ENCODE measurements at regions not wholly inside any gene's neighbourhood (a gene's known extent, or its start where the extent isn't known, plus 50 kb on each side); places are given as distances from the start of the nearest gene placed in this dataset.

DNA sequence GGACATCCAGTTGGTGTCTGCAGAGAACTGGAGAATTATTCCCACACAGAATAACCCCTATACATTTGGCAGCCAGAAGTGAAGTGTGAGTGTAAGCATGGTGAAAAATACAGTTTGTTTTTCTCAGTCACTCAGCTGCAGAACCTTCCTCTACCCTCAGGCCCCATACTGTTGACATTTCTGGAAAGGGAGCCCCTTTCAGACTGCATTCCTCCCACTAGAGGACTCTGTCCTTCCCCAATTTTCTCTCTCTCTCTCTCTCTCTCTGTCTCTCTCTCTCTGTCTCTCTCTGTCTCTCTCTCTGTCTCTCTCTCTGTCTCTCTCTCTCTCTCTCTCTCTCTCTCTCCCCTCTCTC is 86.8 kb upstream of the STEAP1B start:
- CTCF ChIA-PET, result interaction anchor here (0.6 to 4.8 kb wide), 18 partner anchors 8 to 916 kb away, joined by 3 to 40 read pairs (median 4); partner anchors contain the start of gene IL6
- H3K4me1 ChIP-seq, result peaks cover 18% of the 10 kb centered on the region
- POLR2A ChIA-PET, result no interaction called here

DNA sequence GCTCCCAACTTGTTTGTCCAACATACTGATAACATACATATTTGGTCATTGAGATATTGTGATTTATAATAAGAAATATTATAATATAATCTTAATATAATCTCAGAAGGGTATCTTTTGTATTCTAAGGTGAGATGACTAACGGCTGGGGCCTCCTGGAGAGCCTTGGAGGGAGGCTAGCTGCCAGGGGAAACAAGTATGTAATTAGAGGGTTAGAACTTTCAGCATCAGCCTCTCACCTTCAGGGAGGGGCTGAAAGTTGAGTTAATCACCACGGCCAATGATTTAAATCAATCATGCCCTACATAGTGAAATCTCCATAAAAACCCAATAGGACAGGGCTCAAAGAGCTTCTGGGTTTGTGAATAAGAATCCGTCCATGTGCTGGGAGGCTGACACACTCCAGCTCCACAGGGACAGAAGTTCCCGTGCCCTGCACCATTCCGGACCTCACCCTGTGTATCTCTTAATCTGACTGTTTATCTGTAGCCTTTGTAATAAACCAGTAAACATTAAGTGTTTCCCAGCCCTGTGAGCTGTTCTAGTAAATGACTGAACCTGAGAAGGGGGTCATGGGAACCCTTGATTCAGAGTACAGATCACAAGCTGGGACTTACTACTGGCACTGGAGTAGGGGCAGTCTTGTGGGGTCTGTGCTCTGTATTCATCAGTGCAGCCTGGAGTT is 86.3 kb upstream of the STEAP1B start:
- Histone ChIP-seq H3K4me1 (peaks cover 18% of the 10 kb centered on the region), H3K4me3 (no peak overlapping the region), H3K27ac (peak overlapping the region in 1 of 2 experiments; percentile 70; a peak in 3 of 6 replicates), H3K4me2 (no peak overlapping the region), H3K9me3 (no peaks in the 10 kb centered on the region)
- whole genome bisulfite sequencing (ENCODE audit: missing lambda C conversion rate), result 85% methylated on average over 5 of the region's 5 CpGs
- ATAC-seq, result peak in 1 of 2 experiments; percentile 14; a peak in 2 of 6 replicates
- no peak for FAIRE-seq
- DNase-seq (ENCODE audit: low read depth in 1 of 2, low spot score in 1 of 2), result no peak
- TF ChIP-seq TFCP2L1 (CRISPR knock-in tag; IDR thresholded peaks at IDR 0.05), result no peak
- TF ChIP-seq, protein P1, sequence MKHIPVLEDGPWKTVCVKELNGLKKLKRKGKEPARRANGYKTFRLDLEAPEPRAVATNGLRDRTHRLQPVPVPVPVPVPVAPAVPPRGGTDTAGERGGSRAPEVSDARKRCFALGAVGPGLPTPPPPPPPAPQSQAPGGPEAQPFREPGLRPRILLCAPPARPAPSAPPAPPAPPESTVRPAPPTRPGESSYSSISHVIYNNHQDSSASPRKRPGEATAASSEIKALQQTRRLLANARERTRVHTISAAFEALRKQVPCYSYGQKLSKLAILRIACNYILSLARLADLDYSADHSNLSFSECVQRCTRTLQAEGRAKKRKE (CRISPR knock-in tag; IDR thresholded peaks at IDR 0.05; ENCODE audit: low read depth), result no peak
- TF ChIP-seq KDM5A (IDR thresholded peaks at IDR 0.05), result no peak
- no peak for TF ChIP-seq POLR2A (IDR thresholded peaks at IDR 0.05; ENCODE audit: low read length)
- no peak for TF ChIP-seq CHD4 (IDR thresholded peaks at IDR 0.05; ENCODE audit: borderline replicate concordance)
- no peak for TF ChIP-seq EP300 (IDR thresholded peaks at IDR 0.05)
- TF ChIP-seq POLR2AphosphoS2 (conservative IDR thresholded peaks at IDR 0.05; ENCODE audit: low read length), result no peak
- no peak for TF ChIP-seq JUN (IDR thresholded peaks at IDR 0.05)
- POLR2A ChIA-PET, result no interaction called here
- CTCF ChIA-PET, result interaction anchor here (0.7 to 4.8 kb wide), 16 partner anchors 9 to 470 kb away, joined by 3 to 40 read pairs (median 4); partner anchors contain the start of gene IL6

More for the DNA sequence above, 86.8 kb upstream of the STEAP1B start:
- TF ChIP-seq FOXS1 (CRISPR knock-in tag; IDR thresholded peaks at IDR 0.05) (no peak), SMC3 (IDR thresholded peaks at IDR 0.05) (peak; percentile 44; the same call in 2 of the 3 replicates), NFE2L2 (conservative IDR thresholded peaks at IDR 0.05; ENCODE audit: low read length) (no peak), EP300 (IDR thresholded peaks at IDR 0.05) (no peak), MYC (IDR thresholded peaks at IDR 0.05; ENCODE audit: borderline replicate concordance, low read length) (no peak), CHD2 (IDR thresholded peaks at IDR 0.05; ENCODE audit: low read length, partially characterized antibody) (no peak), RAD21 (conservative IDR thresholded peaks at IDR 0.05 in 1 of 2, IDR thresholded peaks at IDR 0.05 in 1 of 2) (peak; percentile 26 to 34; a peak in 3 of 5 replicates)
- TF ChIP-seq, protein P2, sequence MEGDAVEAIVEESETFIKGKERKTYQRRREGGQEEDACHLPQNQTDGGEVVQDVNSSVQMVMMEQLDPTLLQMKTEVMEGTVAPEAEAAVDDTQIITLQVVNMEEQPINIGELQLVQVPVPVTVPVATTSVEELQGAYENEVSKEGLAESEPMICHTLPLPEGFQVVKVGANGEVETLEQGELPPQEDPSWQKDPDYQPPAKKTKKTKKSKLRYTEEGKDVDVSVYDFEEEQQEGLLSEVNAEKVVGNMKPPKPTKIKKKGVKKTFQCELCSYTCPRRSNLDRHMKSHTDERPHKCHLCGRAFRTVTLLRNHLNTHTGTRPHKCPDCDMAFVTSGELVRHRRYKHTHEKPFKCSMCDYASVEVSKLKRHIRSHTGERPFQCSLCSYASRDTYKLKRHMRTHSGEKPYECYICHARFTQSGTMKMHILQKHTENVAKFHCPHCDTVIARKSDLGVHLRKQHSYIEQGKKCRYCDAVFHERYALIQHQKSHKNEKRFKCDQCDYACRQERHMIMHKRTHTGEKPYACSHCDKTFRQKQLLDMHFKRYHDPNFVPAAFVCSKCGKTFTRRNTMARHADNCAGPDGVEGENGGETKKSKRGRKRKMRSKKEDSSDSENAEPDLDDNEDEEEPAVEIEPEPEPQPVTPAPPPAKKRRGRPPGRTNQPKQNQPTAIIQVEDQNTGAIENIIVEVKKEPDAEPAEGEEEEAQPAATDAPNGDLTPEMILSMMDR (IDR thresholded peaks at IDR 0.05), result peak; percentile 36; the same call in 2 of the 3 replicates
- peak in 1 of 2 experiments; percentile 72; a peak in 3 of 6 replicates for ATAC-seq
- no peak overlapping the region for H3K4me2 ChIP-seq
- peak overlapping the region in 1 of 2 experiments; percentile 70; a peak in 3 of 6 replicates for H3K27ac ChIP-seq
- peak in 1 of 2 experiments; percentile 46 for DNase-seq (ENCODE audit: low read depth in 1 of 2, low spot score in 1 of 2)
- H3K9me3 ChIP-seq, result no peaks in the 10 kb centered on the region
- no peak for FAIRE-seq
- H3K4me3 ChIP-seq, result no peak overlapping the region

DNA sequence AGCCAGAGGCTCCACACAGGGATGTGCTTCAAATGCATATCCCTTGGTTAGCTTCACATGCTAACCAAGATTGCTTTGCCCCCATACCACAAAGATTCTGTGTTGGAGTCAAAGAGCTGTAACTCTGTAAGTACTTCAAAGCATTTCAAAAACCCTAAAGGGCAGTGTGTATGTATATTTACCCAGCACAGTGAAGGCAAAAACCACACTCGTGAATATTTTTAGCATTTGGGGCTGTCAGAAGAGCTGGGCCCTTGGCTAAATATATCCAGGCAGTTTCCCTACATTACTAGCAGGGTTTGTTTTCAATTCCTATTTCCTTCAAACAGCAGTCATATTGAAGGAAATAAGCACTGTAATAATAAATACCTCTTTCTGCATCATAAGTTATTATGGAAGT is 84.2 kb upstream of the STEAP1B start:
- Histone ChIP-seq H3K9me3 (no peaks in the 10 kb centered on the region), H3K27ac (peak overlapping the region in 1 of 2 experiments; percentile 72; a peak in 4 of 6 replicates), H3K4me1 (peaks cover 18% of the 10 kb centered on the region), H3K4me2 (no peak overlapping the region), H3K4me3 (no peak overlapping the region)
- no peak for TF ChIP-seq RCOR1 (IDR thresholded peaks at IDR 0.05; ENCODE audit: low read depth, low read length)
- TF ChIP-seq, protein P3, sequence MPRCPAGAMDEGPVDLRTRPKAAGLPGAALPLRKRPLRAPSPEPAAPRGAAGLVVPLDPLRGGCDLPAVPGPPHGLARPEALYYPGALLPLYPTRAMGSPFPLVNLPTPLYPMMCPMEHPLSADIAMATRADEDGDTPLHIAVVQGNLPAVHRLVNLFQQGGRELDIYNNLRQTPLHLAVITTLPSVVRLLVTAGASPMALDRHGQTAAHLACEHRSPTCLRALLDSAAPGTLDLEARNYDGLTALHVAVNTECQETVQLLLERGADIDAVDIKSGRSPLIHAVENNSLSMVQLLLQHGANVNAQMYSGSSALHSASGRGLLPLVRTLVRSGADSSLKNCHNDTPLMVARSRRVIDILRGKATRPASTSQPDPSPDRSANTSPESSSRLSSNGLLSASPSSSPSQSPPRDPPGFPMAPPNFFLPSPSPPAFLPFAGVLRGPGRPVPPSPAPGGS (IDR thresholded peaks at IDR 0.05), result no peak
- TF ChIP-seq KDM5A (IDR thresholded peaks at IDR 0.05), result no peak
- ChIA-PET CTCF (interaction anchor here (0.7 to 4.7 kb wide), 7 partner anchors 24 to 198 kb away, joined by 3 to 29 read pairs (median 4); partner anchors contain the start of gene IL6), POLR2A (no interaction called here)
- DNase-seq (ENCODE audit: low read depth in 1 of 2, low spot score in 1 of 2) (no peak), FAIRE-seq (no peak), ATAC-seq (no peak)
- 88% methylated on average over 1 of the region's 1 CpG for WGBS (ENCODE audit: missing lambda C conversion rate)
